ENCODE measurements at regions not wholly inside any gene's neighbourhood (a gene's known extent, or its start where the extent isn't known, plus 50 kb on each side); places are given as distances from the start of the nearest gene placed in this dataset.

DNA sequence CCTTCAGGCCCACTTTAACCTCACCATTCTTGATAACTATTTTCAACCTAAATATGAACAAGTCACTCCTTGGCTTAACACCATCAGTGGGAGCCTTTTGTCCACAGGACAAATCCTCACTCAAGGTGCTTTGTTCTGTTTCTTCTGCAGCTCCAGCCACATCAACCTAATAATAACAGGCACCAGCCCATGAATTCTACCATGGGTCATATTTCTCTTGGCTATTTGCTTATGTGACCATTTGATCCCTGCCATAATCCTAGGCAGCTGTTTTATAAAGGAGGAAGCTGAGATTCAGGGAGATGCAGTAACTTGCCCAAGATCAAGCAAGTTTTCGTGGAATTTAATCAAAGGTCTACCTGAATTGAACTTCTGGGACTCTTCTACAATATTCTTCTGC lies 561.3 kb downstream of the DHX35 start:
- Histone ChIP-seq H2AFZ (no peak overlapping the region), H3K4me1 (replicated peaks; ENCODE audit: insufficient read depth) (no peaks in the 10 kb centered on the region), H3K9me2 (ENCODE audit: insufficient read depth) (no peaks in the 10 kb centered on the region), H4K20me1 (ENCODE audit: insufficient read depth) (no peaks in the 10 kb centered on the region), H3F3A (ENCODE audit: insufficient read depth, low read depth) (no peaks in the 10 kb centered on the region), H3K27ac (no peak overlapping the region), H3K9me3 (ENCODE audit: insufficient read depth, low read depth) (no peaks in the 10 kb centered on the region), H3K4me2 (no peak overlapping the region), H3K4me3 (no peak overlapping the region), H3K27me3 (ENCODE audit: insufficient read depth, low read depth) (0 out of 2 replicates have a peak, but pooled peaks cover 11% of the 10 kb centered on the region), H3K79me2 (ENCODE audit: low read depth) (no peaks in the 10 kb centered on the region), H3K36me3 (ENCODE audit: low read depth) (no peaks in the 10 kb centered on the region)
- ChIA-PET POLR2A (ENCODE audit: unreplicated experiment) (no interaction called here), CTCF (no interaction called here)
- no TSS peak for BruUV-seq (replicated peaks)
- DNase-seq: no peak
- intact Hi-C loops (cut with micrococcal nuclease; ENCODE audit: unreplicated experiment): no loop called here
- TF ChIP-seq, protein P1, sequence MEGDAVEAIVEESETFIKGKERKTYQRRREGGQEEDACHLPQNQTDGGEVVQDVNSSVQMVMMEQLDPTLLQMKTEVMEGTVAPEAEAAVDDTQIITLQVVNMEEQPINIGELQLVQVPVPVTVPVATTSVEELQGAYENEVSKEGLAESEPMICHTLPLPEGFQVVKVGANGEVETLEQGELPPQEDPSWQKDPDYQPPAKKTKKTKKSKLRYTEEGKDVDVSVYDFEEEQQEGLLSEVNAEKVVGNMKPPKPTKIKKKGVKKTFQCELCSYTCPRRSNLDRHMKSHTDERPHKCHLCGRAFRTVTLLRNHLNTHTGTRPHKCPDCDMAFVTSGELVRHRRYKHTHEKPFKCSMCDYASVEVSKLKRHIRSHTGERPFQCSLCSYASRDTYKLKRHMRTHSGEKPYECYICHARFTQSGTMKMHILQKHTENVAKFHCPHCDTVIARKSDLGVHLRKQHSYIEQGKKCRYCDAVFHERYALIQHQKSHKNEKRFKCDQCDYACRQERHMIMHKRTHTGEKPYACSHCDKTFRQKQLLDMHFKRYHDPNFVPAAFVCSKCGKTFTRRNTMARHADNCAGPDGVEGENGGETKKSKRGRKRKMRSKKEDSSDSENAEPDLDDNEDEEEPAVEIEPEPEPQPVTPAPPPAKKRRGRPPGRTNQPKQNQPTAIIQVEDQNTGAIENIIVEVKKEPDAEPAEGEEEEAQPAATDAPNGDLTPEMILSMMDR (conservative IDR thresholded peaks at IDR 0.05): no peak
- TF ChIP-seq EZH2 (IDR thresholded peaks at IDR 0.05; ENCODE audit: low read depth): no peak

DNA sequence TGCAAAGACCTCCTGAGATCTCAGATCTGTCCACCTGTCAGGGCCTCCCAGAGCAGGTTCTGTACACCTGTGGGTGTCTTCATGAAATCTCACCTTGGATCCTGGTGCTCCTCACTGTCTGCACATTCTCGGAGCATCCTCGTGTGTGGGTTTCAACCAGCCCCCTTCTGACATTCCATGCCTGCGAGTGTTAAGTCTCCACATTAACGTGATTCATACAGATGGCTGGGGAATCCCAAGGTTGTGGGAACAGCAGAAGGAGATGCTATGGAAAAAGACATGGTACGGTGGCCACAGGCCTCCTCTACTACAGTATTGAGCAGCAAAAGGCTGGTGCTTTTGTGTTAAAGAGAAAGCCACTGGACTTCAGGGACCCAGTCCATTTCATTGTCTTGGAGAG lies 556.5 kb downstream of the DHX35 start:
- H3K4me2 ChIP-seq: no peak overlapping the region
- H3F3A ChIP-seq (ENCODE audit: insufficient read depth, low read depth): no peaks in the 10 kb centered on the region
- 0 out of 2 replicates have a peak, but pooled peaks cover 6% of the 10 kb centered on the region for H3K27me3 ChIP-seq (ENCODE audit: insufficient read depth, low read depth)
- no peaks in the 10 kb centered on the region for H3K36me3 ChIP-seq (ENCODE audit: low read depth)
- TF ChIP-seq, protein P1 (conservative IDR thresholded peaks at IDR 0.05): no peak
- TF ChIP-seq EZH2 (IDR thresholded peaks at IDR 0.05; ENCODE audit: low read depth): no peak
- intact Hi-C loops (cut with micrococcal nuclease; ENCODE audit: unreplicated experiment): no loop called here
- no peak overlapping the region for H3K4me3 ChIP-seq
- H3K4me1 ChIP-seq (replicated peaks; ENCODE audit: insufficient read depth): no peaks in the 10 kb centered on the region
- H4K20me1 ChIP-seq (ENCODE audit: insufficient read depth): no peaks in the 10 kb centered on the region
- no peak overlapping the region for H2AFZ ChIP-seq
- H3K27ac ChIP-seq: no peak overlapping the region
- no peaks in the 10 kb centered on the region for H3K9me2 ChIP-seq (ENCODE audit: insufficient read depth)
- CTCF ChIA-PET: no interaction called here
- POLR2A ChIA-PET (ENCODE audit: unreplicated experiment): interaction anchor here (0.7 kb wide), 1 partner anchor 794 kb away, joined by 3 read pairs; the partner anchor contains the start of gene SLC32A1
- no peaks in the 10 kb centered on the region for H3K9me3 ChIP-seq (ENCODE audit: insufficient read depth, low read depth)
- no peaks in the 10 kb centered on the region for H3K79me2 ChIP-seq (ENCODE audit: low read depth)
- BruUV-seq (replicated peaks): no TSS peak
- DNase-seq: no peak

DNA sequence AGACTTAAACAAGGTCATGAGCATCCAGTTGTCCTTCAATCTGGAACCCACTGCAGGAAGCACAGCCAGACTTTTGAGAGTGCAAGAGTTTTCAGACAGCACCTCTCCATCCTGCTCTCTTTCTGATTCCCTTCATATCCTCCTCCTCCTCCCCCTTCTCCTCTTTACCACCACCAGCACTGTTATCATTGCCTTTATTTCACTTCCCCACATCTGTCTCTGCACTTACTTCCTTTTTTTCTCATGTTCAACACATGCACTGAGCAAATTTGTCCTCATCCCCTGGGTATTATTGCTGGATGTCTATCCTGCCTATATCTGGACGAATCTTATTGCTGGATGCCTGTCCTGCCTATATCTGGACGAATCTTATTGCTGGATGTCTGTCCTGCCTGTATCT lies 554.8 kb downstream of the DHX35 start:
- H3K4me3 ChIP-seq: no peak overlapping the region
- no peak overlapping the region for H2AFZ ChIP-seq
- no peak overlapping the region for H3K4me2 ChIP-seq
- CTCF ChIA-PET: no interaction called here
- no peaks in the 10 kb centered on the region for H3K9me3 ChIP-seq (ENCODE audit: insufficient read depth, low read depth)
- BruUV-seq (replicated peaks): no TSS peak
- POLR2A ChIA-PET (ENCODE audit: unreplicated experiment): no interaction called here
- H3K27ac ChIP-seq: no peak overlapping the region
- intact Hi-C loops (cut with micrococcal nuclease; ENCODE audit: unreplicated experiment): no loop called here
- no peaks in the 10 kb centered on the region for H3K79me2 ChIP-seq (ENCODE audit: low read depth)
- no peaks in the 10 kb centered on the region for H3F3A ChIP-seq (ENCODE audit: insufficient read depth, low read depth)
- H3K27me3 ChIP-seq (ENCODE audit: insufficient read depth, low read depth): 0 out of 2 replicates have a peak, but pooled peaks cover 13% of the 10 kb centered on the region
- H3K36me3 ChIP-seq (ENCODE audit: low read depth): no peaks in the 10 kb centered on the region
- TF ChIP-seq, protein P1 (conservative IDR thresholded peaks at IDR 0.05): no peak
- no peak for TF ChIP-seq EZH2 (IDR thresholded peaks at IDR 0.05; ENCODE audit: low read depth)
- H4K20me1 ChIP-seq (ENCODE audit: insufficient read depth): no peaks in the 10 kb centered on the region
- no peaks in the 10 kb centered on the region for H3K9me2 ChIP-seq (ENCODE audit: insufficient read depth)
- no peak for DNase-seq
- no peaks in the 10 kb centered on the region for H3K4me1 ChIP-seq (replicated peaks; ENCODE audit: insufficient read depth)
